ENCODE measurements at regions not wholly inside any gene's neighbourhood (a gene's known extent, or its start where the extent isn't known, plus 50 kb on each side); places are given as distances from the start of the nearest gene placed in this dataset.

- TF ChIP-seq, protein P1, sequence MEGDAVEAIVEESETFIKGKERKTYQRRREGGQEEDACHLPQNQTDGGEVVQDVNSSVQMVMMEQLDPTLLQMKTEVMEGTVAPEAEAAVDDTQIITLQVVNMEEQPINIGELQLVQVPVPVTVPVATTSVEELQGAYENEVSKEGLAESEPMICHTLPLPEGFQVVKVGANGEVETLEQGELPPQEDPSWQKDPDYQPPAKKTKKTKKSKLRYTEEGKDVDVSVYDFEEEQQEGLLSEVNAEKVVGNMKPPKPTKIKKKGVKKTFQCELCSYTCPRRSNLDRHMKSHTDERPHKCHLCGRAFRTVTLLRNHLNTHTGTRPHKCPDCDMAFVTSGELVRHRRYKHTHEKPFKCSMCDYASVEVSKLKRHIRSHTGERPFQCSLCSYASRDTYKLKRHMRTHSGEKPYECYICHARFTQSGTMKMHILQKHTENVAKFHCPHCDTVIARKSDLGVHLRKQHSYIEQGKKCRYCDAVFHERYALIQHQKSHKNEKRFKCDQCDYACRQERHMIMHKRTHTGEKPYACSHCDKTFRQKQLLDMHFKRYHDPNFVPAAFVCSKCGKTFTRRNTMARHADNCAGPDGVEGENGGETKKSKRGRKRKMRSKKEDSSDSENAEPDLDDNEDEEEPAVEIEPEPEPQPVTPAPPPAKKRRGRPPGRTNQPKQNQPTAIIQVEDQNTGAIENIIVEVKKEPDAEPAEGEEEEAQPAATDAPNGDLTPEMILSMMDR (IDR thresholded peaks at IDR 0.05): no peak
- TF ChIP-seq POLR2A (IDR thresholded peaks at IDR 0.05): no peak
Measured at GRCh38 chr3:55169608-55170072, 241.8 kb upstream of the LRTM1 start.

All from lower leg skin (tissue), 3 donors.